ENCODE measurements at regions not wholly inside any gene's neighbourhood (a gene's known extent, or its start where the extent isn't known, plus 50 kb on each side); places are given as distances from the start of the nearest gene placed in this dataset.
"Not testable (repeated sequence)": the region's sequence is repeated elsewhere in the genome, so short reads cannot be mapped to it uniquely, and the experiment has no call there.

- no peak overlapping the region for H3K4me3 Mint-ChIP-seq
- H3K27me3 Mint-ChIP-seq (ENCODE audit: low read depth, poor library complexity): no peaks in the 10 kb centered on the region
- H3K4me1 Mint-ChIP-seq: peaks cover 5% of the 10 kb centered on the region
- H3K9me3 Mint-ChIP-seq: no peaks in the 10 kb centered on the region
- peak; percentile 83 for TF ChIP-seq CTCF (IDR thresholded peaks at IDR 0.05)
- no peaks in the 10 kb centered on the region for H3K36me3 Mint-ChIP-seq (ENCODE audit: low read depth)
- H3K27ac Mint-ChIP-seq: no peak overlapping the region
- DNase-seq: peak; percentile 88
These were observed 81.8 kb upstream of the FAM204A start for GRCh38 chr10:118423800-118424442.

DNA sequence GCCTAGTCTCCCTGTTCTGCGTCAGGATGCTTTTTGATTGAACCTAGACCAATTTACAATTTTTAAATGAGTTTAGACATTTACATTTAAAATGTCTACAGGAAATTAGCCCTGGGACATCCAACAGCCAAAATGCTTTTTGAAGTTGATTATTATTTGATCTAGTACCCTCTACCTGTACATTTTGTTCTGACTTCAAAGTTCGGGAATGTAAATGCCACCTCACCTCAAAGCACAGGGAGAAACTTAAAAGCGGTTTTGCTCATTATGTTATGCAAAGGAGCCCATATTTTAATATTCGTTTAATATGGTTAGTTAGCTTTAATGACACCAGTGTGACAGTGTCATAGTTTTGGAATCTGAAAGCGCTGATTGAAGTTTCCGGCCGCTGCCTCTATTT lies 80.1 kb upstream of the FAM204A start:
- H3K4me1 Mint-ChIP-seq: peaks cover 5% of the 10 kb centered on the region
- no peaks in the 10 kb centered on the region for H3K27me3 Mint-ChIP-seq (ENCODE audit: low read depth, poor library complexity)
- DNase-seq: no peak
- no peak overlapping the region for H3K27ac Mint-ChIP-seq
- H3K9me3 Mint-ChIP-seq: no peaks in the 10 kb centered on the region
- H3K4me3 Mint-ChIP-seq: no peak overlapping the region
- H3K36me3 Mint-ChIP-seq (ENCODE audit: low read depth): no peaks in the 10 kb centered on the region
- no peak for TF ChIP-seq CTCF (IDR thresholded peaks at IDR 0.05)

GRCh38 chr10:118420049-118420448 lies 77.9 kb upstream of the FAM204A start:
- H3K4me1 Mint-ChIP-seq; H3K27me3 Mint-ChIP-seq (ENCODE audit: low read depth, poor library complexity); DNase-seq; H3K4me3 Mint-ChIP-seq; H3K27ac Mint-ChIP-seq; H3K36me3 Mint-ChIP-seq (ENCODE audit: low read depth); H3K9me3 Mint-ChIP-seq: not testable (repeated sequence)

DNA sequence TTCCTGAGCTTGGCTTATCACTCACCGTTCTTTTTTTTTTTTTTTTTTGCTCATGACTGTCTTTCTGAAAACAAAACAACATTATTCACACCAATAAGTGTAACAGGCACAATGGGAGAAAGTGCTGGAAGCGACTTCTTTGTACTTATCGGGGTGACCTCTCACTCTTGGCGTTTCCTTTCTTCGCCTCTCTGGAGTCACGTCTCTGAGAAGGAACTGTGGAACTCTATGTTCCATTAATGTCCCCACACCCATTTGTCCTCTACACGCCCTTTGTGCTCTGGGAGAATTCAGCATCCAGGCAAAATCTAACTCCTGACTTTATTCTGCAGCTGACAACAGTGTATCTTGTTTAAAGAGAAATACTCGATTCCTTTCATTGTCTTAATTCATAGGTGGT lies 70.8 kb upstream of the FAM204A start:
- Mint-ChIP-seq H3K27ac (no peak overlapping the region), H3K27me3 (ENCODE audit: low read depth, poor library complexity) (peaks cover 10% of the 10 kb centered on the region), H3K4me1 (no peaks in the 10 kb centered on the region), H3K9me3 (no peaks in the 10 kb centered on the region), H3K36me3 (ENCODE audit: low read depth) (no peaks in the 10 kb centered on the region), H3K4me3 (no peak overlapping the region)
- DNase-seq: no peak
- TF ChIP-seq CTCF (IDR thresholded peaks at IDR 0.05): no peak

DNA sequence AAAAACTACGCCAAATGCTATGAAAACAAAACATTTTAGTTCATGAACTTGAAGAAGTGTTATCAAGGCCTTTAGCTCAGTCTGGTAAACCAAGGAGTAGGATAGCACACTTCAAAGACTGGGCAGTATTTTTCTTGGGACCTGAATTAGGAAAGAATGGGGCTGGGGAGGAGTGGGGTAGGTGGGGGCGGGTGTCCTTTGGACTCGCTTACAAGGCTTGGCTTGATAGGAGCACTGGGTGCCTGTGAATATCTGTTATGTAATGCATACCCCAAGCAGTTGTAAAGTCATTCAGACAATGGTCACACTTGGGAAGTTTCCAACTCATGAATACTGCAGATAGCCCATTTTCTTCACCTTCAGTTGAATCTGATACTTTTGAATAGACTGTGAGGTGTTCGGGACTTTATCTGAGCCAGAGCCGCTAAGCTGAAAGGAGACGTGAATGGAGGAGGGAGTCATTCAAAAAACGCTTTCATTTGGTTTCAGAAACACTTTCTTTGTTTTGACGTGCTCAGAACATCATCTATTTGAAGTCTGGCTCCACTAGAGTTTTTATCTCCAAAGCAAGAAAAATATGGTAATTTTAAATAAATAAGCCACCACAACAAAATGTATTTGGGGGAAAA lies 70.1 kb upstream of the FAM204A start:
- TF ChIP-seq CTCF (IDR thresholded peaks at IDR 0.05): no peak
- no peak for DNase-seq
- H3K36me3 Mint-ChIP-seq (ENCODE audit: low read depth): no peaks in the 10 kb centered on the region
- peaks cover 10% of the 10 kb centered on the region for H3K27me3 Mint-ChIP-seq (ENCODE audit: low read depth, poor library complexity)
- H3K9me3 Mint-ChIP-seq: no peaks in the 10 kb centered on the region
- no peak overlapping the region for H3K27ac Mint-ChIP-seq
- no peaks in the 10 kb centered on the region for H3K4me1 Mint-ChIP-seq
- H3K4me3 Mint-ChIP-seq: no peak overlapping the region

DNA sequence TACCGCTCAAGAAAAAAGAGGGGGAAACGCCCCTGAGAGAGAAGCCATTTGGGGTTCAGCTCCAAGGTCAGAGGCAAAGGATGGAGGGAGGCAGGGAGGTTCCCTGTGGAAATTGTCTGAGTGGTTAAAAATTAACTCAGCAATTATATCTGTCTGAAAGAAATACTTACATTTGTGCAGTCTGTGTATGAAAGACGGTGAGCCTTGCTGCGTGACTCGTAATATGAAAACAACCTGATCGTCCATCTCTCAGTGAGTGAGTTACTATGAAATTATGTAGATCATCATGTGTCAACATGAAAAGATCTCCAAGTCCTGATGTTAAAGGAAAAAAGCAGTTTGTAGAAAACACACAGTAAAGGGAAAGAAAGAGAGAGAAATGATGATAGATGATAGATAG lies 67.2 kb upstream of the FAM204A start:
- no peak overlapping the region for H3K4me3 Mint-ChIP-seq

More for the DNA sequence above, 67.2 kb upstream of the FAM204A start:
- Mint-ChIP-seq H3K4me1 (no peaks in the 10 kb centered on the region), H3K27me3 (ENCODE audit: low read depth, poor library complexity) (peaks cover 8% of the 10 kb centered on the region), H3K36me3 (ENCODE audit: low read depth) (no peaks in the 10 kb centered on the region), H3K27ac (no peak overlapping the region), H3K9me3 (no peaks in the 10 kb centered on the region)
- DNase-seq: no peak
- TF ChIP-seq CTCF (IDR thresholded peaks at IDR 0.05): no peak
